ENCODE measurements at regions not wholly inside any gene's neighbourhood (a gene's known extent, or its start where the extent isn't known, plus 50 kb on each side); places are given as distances from the start of the nearest gene placed in this dataset.

GRCh38 chr4:13705521-13706041, 78.1 kb upstream of the BOD1L1 start:
- Histone ChIP-seq H3K27ac (ENCODE audit: insufficient read depth, low read length, poor library complexity, severe bottlenecking) (no peak overlapping the region), H3K36me3 (ENCODE audit: control insufficient read depth, insufficient read depth, low read length) (no peaks in the 10 kb centered on the region), H3K9me3 (ENCODE audit: control insufficient read depth, low read length) (no peaks in the 10 kb centered on the region), H3K4me1 (ENCODE audit: control insufficient read depth, insufficient read depth, low read length, poor library complexity, severe bottlenecking) (no peaks in the 10 kb centered on the region), H3K27me3 (replicated peaks; ENCODE audit: control insufficient read depth, insufficient read depth, low read length, poor library complexity, severe bottlenecking) (no peaks in the 10 kb centered on the region), H3K4me3 (ENCODE audit: insufficient read depth, low read depth, low read length, poor library complexity, severe bottlenecking) (no peak overlapping the region)
- no peak for DNase-seq

GRCh38 chr4:13706120-13706519, 78.6 kb upstream of the BOD1L1 start:
- Histone ChIP-seq H3K4me1 (ENCODE audit: control insufficient read depth, insufficient read depth, low read length, poor library complexity, severe bottlenecking) (no peaks in the 10 kb centered on the region), H3K27me3 (replicated peaks; ENCODE audit: control insufficient read depth, insufficient read depth, low read length, poor library complexity, severe bottlenecking) (no peaks in the 10 kb centered on the region), H3K9me3 (ENCODE audit: control insufficient read depth, low read length) (no peaks in the 10 kb centered on the region), H3K27ac (ENCODE audit: insufficient read depth, low read length, poor library complexity, severe bottlenecking) (no peak overlapping the region), H3K4me3 (ENCODE audit: insufficient read depth, low read depth, low read length, poor library complexity, severe bottlenecking) (no peak overlapping the region), H3K36me3 (ENCODE audit: control insufficient read depth, insufficient read depth, low read length) (no peaks in the 10 kb centered on the region)
- DNase-seq = no peak

DNA sequence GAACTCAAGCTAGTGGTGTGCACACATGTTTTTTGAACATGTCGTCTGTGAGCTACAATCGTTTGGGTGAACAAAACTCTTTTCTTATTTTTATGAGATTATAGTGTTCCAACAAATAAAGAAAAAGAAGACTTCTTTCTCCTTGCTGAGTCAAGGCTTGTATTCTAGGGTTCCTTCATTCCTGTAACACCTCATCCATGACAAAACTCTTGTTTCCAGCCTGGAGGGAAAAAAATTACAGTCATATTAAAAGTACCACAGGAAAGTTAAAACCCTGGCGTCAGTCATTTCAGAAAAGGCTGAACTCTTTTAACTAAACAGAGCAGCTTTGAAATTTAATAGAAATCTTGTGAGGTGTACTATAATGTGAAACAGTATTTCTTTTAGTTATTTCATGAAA, 79.2 kb upstream of the BOD1L1 start:
- Histone ChIP-seq H3K27ac (ENCODE audit: insufficient read depth, low read length, poor library complexity, severe bottlenecking) (no peak overlapping the region), H3K27me3 (replicated peaks; ENCODE audit: control insufficient read depth, insufficient read depth, low read length, poor library complexity, severe bottlenecking) (no peaks in the 10 kb centered on the region)
- DNase-seq = no peak

GRCh38 chr4:13710246-13710885, 82.8 kb upstream of the BOD1L1 start:
- no peak for DNase-seq
- H3K9me3 ChIP-seq (ENCODE audit: control insufficient read depth, low read length) = no peaks in the 10 kb centered on the region

More for the DNA sequence above, 79.2 kb upstream of the BOD1L1 start:
- Histone ChIP-seq H3K9me3 (ENCODE audit: control insufficient read depth, low read length) (no peaks in the 10 kb centered on the region), H3K4me3 (ENCODE audit: insufficient read depth, low read depth, low read length, poor library complexity, severe bottlenecking) (no peak overlapping the region), H3K4me1 (ENCODE audit: control insufficient read depth, insufficient read depth, low read length, poor library complexity, severe bottlenecking) (no peaks in the 10 kb centered on the region), H3K36me3 (ENCODE audit: control insufficient read depth, insufficient read depth, low read length) (no peaks in the 10 kb centered on the region)

DNA sequence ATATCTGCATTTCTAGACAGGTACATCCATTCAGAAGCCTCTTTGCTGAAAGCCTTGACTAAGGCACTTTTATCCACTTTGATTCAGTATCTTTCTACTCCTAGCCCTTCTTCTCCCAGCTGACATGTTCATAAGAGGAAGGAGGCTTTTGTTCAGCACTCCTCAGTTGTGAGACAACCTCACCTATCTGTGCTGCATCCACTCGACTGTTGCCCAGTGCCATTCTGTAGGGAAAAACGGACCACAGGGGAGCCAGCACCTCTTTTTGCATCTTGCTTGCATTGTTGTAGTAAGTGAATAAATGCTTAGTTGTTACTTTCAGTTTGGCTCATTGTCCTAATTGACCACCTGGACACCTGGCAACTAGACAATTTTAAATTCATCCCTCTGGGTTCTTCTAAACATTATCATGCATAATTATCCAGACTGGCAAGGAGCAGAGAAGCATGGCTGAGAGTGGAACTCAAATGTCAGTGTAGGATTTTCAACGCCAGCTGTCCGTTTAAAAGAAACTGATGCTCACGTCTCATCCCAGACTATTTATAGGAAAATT, 83.8 kb upstream of the BOD1L1 start:
- Histone ChIP-seq H3K4me3 (ENCODE audit: insufficient read depth, low read depth, low read length, poor library complexity, severe bottlenecking) (no peak overlapping the region), H3K4me1 (ENCODE audit: control insufficient read depth, insufficient read depth, low read length, poor library complexity, severe bottlenecking) (no peaks in the 10 kb centered on the region), H3K36me3 (ENCODE audit: control insufficient read depth, insufficient read depth, low read length) (no peaks in the 10 kb centered on the region), H3K9me3 (ENCODE audit: control insufficient read depth, low read length) (no peaks in the 10 kb centered on the region), H3K27me3 (replicated peaks; ENCODE audit: control insufficient read depth, insufficient read depth, low read length, poor library complexity, severe bottlenecking) (no peaks in the 10 kb centered on the region), H3K27ac (ENCODE audit: insufficient read depth, low read length, poor library complexity, severe bottlenecking) (no peak overlapping the region)
- DNase-seq = no peak

More at GRCh38 chr4:13710246-13710885, 82.8 kb upstream of the BOD1L1 start:
- H3K4me3 ChIP-seq (ENCODE audit: insufficient read depth, low read depth, low read length, poor library complexity, severe bottlenecking) = no peak overlapping the region
- H3K4me1 ChIP-seq (ENCODE audit: control insufficient read depth, insufficient read depth, low read length, poor library complexity, severe bottlenecking) = no peaks in the 10 kb centered on the region
- H3K36me3 ChIP-seq (ENCODE audit: control insufficient read depth, insufficient read depth, low read length) = no peaks in the 10 kb centered on the region
- no peaks in the 10 kb centered on the region for H3K27me3 ChIP-seq (replicated peaks; ENCODE audit: control insufficient read depth, insufficient read depth, low read length, poor library complexity, severe bottlenecking)
- H3K27ac ChIP-seq (ENCODE audit: insufficient read depth, low read length, poor library complexity, severe bottlenecking) = no peak overlapping the region

DNA sequence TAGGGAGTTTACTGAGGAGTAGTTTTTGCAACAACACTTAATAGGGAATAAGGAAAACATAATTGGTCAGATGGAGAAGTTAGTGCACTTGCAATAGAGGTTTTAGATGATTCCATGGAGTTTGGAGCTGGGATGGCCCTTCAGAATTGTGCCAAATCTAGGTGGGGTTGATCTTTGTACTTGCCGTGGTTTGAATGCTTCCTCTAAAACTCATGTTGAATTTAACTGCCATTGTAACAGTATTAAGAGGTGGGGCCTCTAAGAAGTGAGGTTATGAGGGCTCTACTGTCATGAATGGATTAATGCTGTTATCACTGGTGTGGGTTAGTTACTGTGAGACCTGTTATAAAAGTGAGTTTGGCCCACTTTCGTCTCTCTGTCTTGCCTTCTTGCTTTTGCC, 94.4 kb upstream of the BOD1L1 start:
- no peaks in the 10 kb centered on the region for H3K4me1 ChIP-seq (ENCODE audit: control insufficient read depth, insufficient read depth, low read length, poor library complexity, severe bottlenecking)
- no peaks in the 10 kb centered on the region for H3K36me3 ChIP-seq (ENCODE audit: control insufficient read depth, insufficient read depth, low read length)
- DNase-seq = no peak
- H3K27ac ChIP-seq (ENCODE audit: insufficient read depth, low read length, poor library complexity, severe bottlenecking) = no peak overlapping the region
- no peaks in the 10 kb centered on the region for H3K27me3 ChIP-seq (replicated peaks; ENCODE audit: control insufficient read depth, insufficient read depth, low read length, poor library complexity, severe bottlenecking)
- H3K9me3 ChIP-seq (ENCODE audit: control insufficient read depth, low read length) = no peaks in the 10 kb centered on the region
- no peak overlapping the region for H3K4me3 ChIP-seq (ENCODE audit: insufficient read depth, low read depth, low read length, poor library complexity, severe bottlenecking)

DNA sequence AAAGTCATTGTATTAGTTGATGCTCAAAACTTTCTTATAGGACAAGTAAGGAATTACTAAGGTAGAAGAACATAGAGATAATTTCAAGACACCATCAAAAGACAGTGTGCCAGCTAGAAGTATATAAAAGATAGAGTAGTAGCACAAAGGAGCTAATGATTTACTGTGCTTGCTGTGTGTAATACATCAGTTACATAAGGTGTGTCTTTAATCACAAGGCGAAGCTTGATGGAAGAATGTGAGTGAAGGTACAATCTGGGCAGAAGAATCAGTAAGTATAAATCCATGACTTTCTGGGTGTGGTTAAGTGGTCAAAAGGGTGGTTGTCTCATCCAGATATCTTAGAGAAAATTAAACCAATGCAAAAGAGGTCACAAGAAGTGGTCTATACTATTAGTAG, 95.1 kb upstream of the BOD1L1 start:
- no peaks in the 10 kb centered on the region for H3K36me3 ChIP-seq (ENCODE audit: control insufficient read depth, insufficient read depth, low read length)
- DNase-seq = no peak
- no peak overlapping the region for H3K4me3 ChIP-seq (ENCODE audit: insufficient read depth, low read depth, low read length, poor library complexity, severe bottlenecking)
- no peak overlapping the region for H3K27ac ChIP-seq (ENCODE audit: insufficient read depth, low read length, poor library complexity, severe bottlenecking)
- H3K9me3 ChIP-seq (ENCODE audit: control insufficient read depth, low read length) = no peaks in the 10 kb centered on the region
- H3K27me3 ChIP-seq (replicated peaks; ENCODE audit: control insufficient read depth, insufficient read depth, low read length, poor library complexity, severe bottlenecking) = no peaks in the 10 kb centered on the region
- no peaks in the 10 kb centered on the region for H3K4me1 ChIP-seq (ENCODE audit: control insufficient read depth, insufficient read depth, low read length, poor library complexity, severe bottlenecking)

- no peaks in the 10 kb centered on the region for H3K27me3 ChIP-seq (replicated peaks; ENCODE audit: control insufficient read depth, insufficient read depth, low read length, poor library complexity, severe bottlenecking)
- H3K36me3 ChIP-seq (ENCODE audit: control insufficient read depth, insufficient read depth, low read length) = no peaks in the 10 kb centered on the region
- H3K9me3 ChIP-seq (ENCODE audit: control insufficient read depth, low read length) = no peaks in the 10 kb centered on the region
- H3K27ac ChIP-seq (ENCODE audit: insufficient read depth, low read length, poor library complexity, severe bottlenecking) = no peak overlapping the region
- no peak for DNase-seq
- no peaks in the 10 kb centered on the region for H3K4me1 ChIP-seq (ENCODE audit: control insufficient read depth, insufficient read depth, low read length, poor library complexity, severe bottlenecking)
- no peak overlapping the region for H3K4me3 ChIP-seq (ENCODE audit: insufficient read depth, low read depth, low read length, poor library complexity, severe bottlenecking)
Observed at GRCh38 chr4:13728761-13729160, 101.2 kb upstream of the BOD1L1 start.

DNA sequence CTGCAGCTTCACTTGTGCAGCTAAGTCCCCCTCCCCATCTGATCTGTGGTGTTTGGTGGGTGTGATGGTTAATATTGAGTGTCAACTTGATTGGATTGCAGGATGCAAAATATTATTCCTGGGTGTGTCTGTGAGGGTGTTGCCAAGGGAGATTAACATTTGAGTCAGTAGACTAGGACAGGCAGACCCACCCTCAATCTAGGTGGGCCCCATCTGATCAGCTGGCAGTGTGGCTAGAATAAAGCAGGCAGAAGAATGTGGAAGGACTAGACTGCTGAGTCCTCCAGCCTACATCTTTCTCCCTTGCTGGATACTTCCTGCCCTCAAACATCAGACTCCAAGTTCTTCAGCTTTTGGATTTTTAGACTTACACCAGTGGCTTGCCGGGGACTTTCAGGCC, 103.5 kb upstream of the BOD1L1 start:
- no peaks in the 10 kb centered on the region for H3K4me1 ChIP-seq (ENCODE audit: control insufficient read depth, insufficient read depth, low read length, poor library complexity, severe bottlenecking)
- H3K9me3 ChIP-seq (ENCODE audit: control insufficient read depth, low read length) = no peaks in the 10 kb centered on the region
- H3K27me3 ChIP-seq (replicated peaks; ENCODE audit: control insufficient read depth, insufficient read depth, low read length, poor library complexity, severe bottlenecking) = no peaks in the 10 kb centered on the region
- no peak overlapping the region for H3K4me3 ChIP-seq (ENCODE audit: insufficient read depth, low read depth, low read length, poor library complexity, severe bottlenecking)
- no peak for DNase-seq
- no peaks in the 10 kb centered on the region for H3K36me3 ChIP-seq (ENCODE audit: control insufficient read depth, insufficient read depth, low read length)
- no peak overlapping the region for H3K27ac ChIP-seq (ENCODE audit: insufficient read depth, low read length, poor library complexity, severe bottlenecking)

DNA sequence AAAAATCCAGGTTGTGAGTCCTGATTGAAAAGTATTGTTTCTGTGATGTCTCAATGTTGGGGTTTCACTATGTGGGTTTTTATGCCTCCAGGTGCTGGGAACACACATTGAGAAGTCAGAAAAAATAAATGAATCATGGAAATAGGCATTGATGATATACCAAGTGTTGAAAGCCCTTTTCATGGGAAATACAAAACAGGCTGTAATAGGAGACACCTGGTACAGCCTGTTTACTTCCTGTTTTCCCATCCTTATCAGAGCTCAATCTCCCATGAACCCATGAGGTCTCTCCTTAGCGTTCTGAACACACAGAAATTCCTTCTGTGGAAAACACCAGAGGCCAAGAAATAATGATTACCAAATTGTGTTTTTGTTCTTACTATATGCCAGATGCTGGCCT, 106.3 kb upstream of the BOD1L1 start:
- no peak overlapping the region for H3K27ac ChIP-seq (ENCODE audit: insufficient read depth, low read length, poor library complexity, severe bottlenecking)
- no peaks in the 10 kb centered on the region for H3K36me3 ChIP-seq (ENCODE audit: control insufficient read depth, insufficient read depth, low read length)
- H3K27me3 ChIP-seq (replicated peaks; ENCODE audit: control insufficient read depth, insufficient read depth, low read length, poor library complexity, severe bottlenecking) = no peaks in the 10 kb centered on the region
- H3K9me3 ChIP-seq (ENCODE audit: control insufficient read depth, low read length) = no peaks in the 10 kb centered on the region
- no peak for DNase-seq
- no peaks in the 10 kb centered on the region for H3K4me1 ChIP-seq (ENCODE audit: control insufficient read depth, insufficient read depth, low read length, poor library complexity, severe bottlenecking)
- H3K4me3 ChIP-seq (ENCODE audit: insufficient read depth, low read depth, low read length, poor library complexity, severe bottlenecking) = no peak overlapping the region
